Astrocyte (in vitro differentiated cells and primary cell): ENCODE measurements at regions not wholly inside any gene's neighbourhood (a gene's known extent, or its start where the extent isn't known, plus 50 kb on each side); places are given as distances from the start of the nearest gene placed in this dataset.
A peak's percentile ranks its signal among the peaks of the same experiment; 100 is the strongest.

ENCODE experiments used
- DNase-seq: peaks from one replicate; pipeline ENCODE4 v3.0.0-alpha.2; 2010; ENCODE audit warnings: low read depth
- FAIRE-seq: peaks from 2 replicates; lab custom pipeline; 2011; peaks lifted over from hg19 to GRCh38; lab: Jason Lieb, UNC
- H2AFZ ChIP-seq: 2 replicates; pipeline ENCODE4 v1.6.0; 2012; ENCODE audit warnings: low read depth, low read length, inconsistent platforms
- H3K27ac ChIP-seq: 2 replicates; pipeline ENCODE4 v1.5.1; 2011; ENCODE audit warnings: low read depth, low read length, inconsistent platforms
- H3K27me3 ChIP-seq: 2 replicates; pipeline ENCODE4 v1.6.0; 2011; ENCODE audit warnings: low read length, inconsistent platforms; ENCODE audit not compliant: insufficient read depth
- H3K36me3 ChIP-seq: 2 replicates; pipeline ENCODE4 v1.5.1; 2011; ENCODE audit warnings: low read length, inconsistent platforms; ENCODE audit not compliant: insufficient read depth
- H3K4me1 ChIP-seq: 2 replicates; pipeline ENCODE4 v1.5.1; 2011; ENCODE audit warnings: low read length, inconsistent platforms; ENCODE audit not compliant: insufficient read depth
- H3K4me2 ChIP-seq: 2 replicates; pipeline ENCODE4 v1.6.0; 2012; ENCODE audit warnings: low read length, inconsistent platforms
- H3K4me3 ChIP-seq: 2 replicates; pipeline ENCODE4 v1.5.1; 2011; ENCODE audit warnings: low read depth, mild to moderate bottlenecking, low read length, inconsistent platforms; ENCODE audit not compliant: insufficient read depth
- H3K79me2 ChIP-seq: 2 replicates; pipeline ENCODE4 v1.6.0; 2012; ENCODE audit warnings: mild to moderate bottlenecking, low read length, inconsistent platforms; ENCODE audit not compliant: insufficient read depth
- H3K9ac ChIP-seq: 2 replicates; pipeline ENCODE4 v1.6.0; 2012; ENCODE audit warnings: mild to moderate bottlenecking, low read length, inconsistent platforms
- H3K9me3 ChIP-seq: 2 replicates; pipeline ENCODE4 v1.5.1; 2012; ENCODE audit warnings: low read depth, mild to moderate bottlenecking, low read length, inconsistent platforms; ENCODE audit not compliant: insufficient read depth
- H4K20me1 ChIP-seq: 2 replicates; pipeline ENCODE4 v1.6.0; 2012; ENCODE audit warnings: low read length, inconsistent platforms; ENCODE audit not compliant: insufficient read depth
- H3K27ac Mint-ChIP-seq: one replicate; pipeline ENCODE4 v1.8.0; 2021; ENCODE audit warnings: mild to moderate bottlenecking, mixed read lengths; ENCODE audit not compliant: unreplicated experiment
- H3K27me3 Mint-ChIP-seq: one replicate; pipeline ENCODE4 v1.8.0; 2021; ENCODE audit warnings: low read depth, mixed read lengths; ENCODE audit not compliant: unreplicated experiment
- H3K36me3 Mint-ChIP-seq: one replicate; pipeline ENCODE4 v1.8.0; 2021; ENCODE audit warnings: low read depth, mixed read lengths; ENCODE audit not compliant: unreplicated experiment
- H3K4me1 Mint-ChIP-seq: one replicate; pipeline ENCODE4 v1.8.0; 2021; ENCODE audit warnings: low read depth, mixed read lengths; ENCODE audit not compliant: unreplicated experiment
- H3K4me3 Mint-ChIP-seq: one replicate; pipeline ENCODE4 v1.8.0; 2021; ENCODE audit warnings: mild to moderate bottlenecking, moderate library complexity, mixed read lengths; ENCODE audit not compliant: unreplicated experiment
- H3K9me3 Mint-ChIP-seq: one replicate; pipeline ENCODE4 v1.8.0; 2021; ENCODE audit warnings: mild to moderate bottlenecking, mixed read lengths; ENCODE audit not compliant: unreplicated experiment
- CTCF ChIP-seq: IDR thresholded peaks from 2 replicates; pipeline ENCODE4 v1.5.1; 2011; ENCODE audit warnings: low read depth, mild to moderate bottlenecking, inconsistent platforms, low read length, moderate library complexity; ENCODE audit not compliant: insufficient read depth
- EZH2 ChIP-seq: IDR thresholded peaks from 2 replicates; pipeline ENCODE4 v1.6.1; 2012; ENCODE audit warnings: mild to moderate bottlenecking, low read length, inconsistent platforms; ENCODE audit not compliant: insufficient read depth

- H3K9me3 ChIP-seq, result no peaks in the 10 kb centered on the region
- peaks cover 16% of the 10 kb centered on the region for H3K4me1 Mint-ChIP-seq
- H3K4me3 Mint-ChIP-seq, result no peak overlapping the region
- no peak overlapping the region for H3K27ac ChIP-seq
- peaks cover 24% of the 10 kb centered on the region for H3K36me3 Mint-ChIP-seq
- no peak overlapping the region for H3K4me3 ChIP-seq
- H3K9ac ChIP-seq, result no peak overlapping the region
- no peak for DNase-seq
- H4K20me1 ChIP-seq, result peaks cover 11% of the 10 kb centered on the region
- H3K4me2 ChIP-seq, result no peak overlapping the region
- H3K27me3 Mint-ChIP-seq, result no peaks in the 10 kb centered on the region
- FAIRE-seq, result peak; percentile 54
- no peaks in the 10 kb centered on the region for H3K9me3 Mint-ChIP-seq
- H3K27ac Mint-ChIP-seq, result no peak overlapping the region
- no peak for TF ChIP-seq EZH2
- TF ChIP-seq CTCF, result no peak
- H3K27me3 ChIP-seq, result no peaks in the 10 kb centered on the region
- peaks cover 18% of the 10 kb centered on the region for H3K4me1 ChIP-seq
- H3K79me2 ChIP-seq, result peaks cover 98% of the 10 kb centered on the region
- H2AFZ ChIP-seq, result no peak overlapping the region
- H3K36me3 ChIP-seq, result no peaks in the 10 kb centered on the region
These were observed 211.0 kb upstream of the KLF14 start for GRCh38 chr7:130944997-130945396.

GRCh38 chr7:130945411-130945811 is 211.4 kb upstream of the KLF14 start:
- H3K27me3 Mint-ChIP-seq, result no peaks in the 10 kb centered on the region
- Histone ChIP-seq H4K20me1 (peaks cover 15% of the 10 kb centered on the region), H2AFZ (no peak overlapping the region), H3K27me3 (no peaks in the 10 kb centered on the region), H3K36me3 (no peaks in the 10 kb centered on the region), H3K4me1 (peaks cover 18% of the 10 kb centered on the region), H3K4me3 (no peak overlapping the region), H3K79me2 (peaks cover 98% of the 10 kb centered on the region), H3K4me2 (no peak overlapping the region), H3K9me3 (no peaks in the 10 kb centered on the region), H3K27ac (no peak overlapping the region), H3K9ac (peak overlapping the region; percentile 11)
- peaks cover 24% of the 10 kb centered on the region for H3K36me3 Mint-ChIP-seq
- H3K4me3 Mint-ChIP-seq, result no peak overlapping the region
- no peak for TF ChIP-seq EZH2
- TF ChIP-seq CTCF, result no peak
- no peak for DNase-seq
- H3K9me3 Mint-ChIP-seq, result no peaks in the 10 kb centered on the region
- no peak for FAIRE-seq
- peaks cover 14% of the 10 kb centered on the region for H3K4me1 Mint-ChIP-seq
- H3K27ac Mint-ChIP-seq, result no peak overlapping the region

- H2AFZ ChIP-seq, result no peak overlapping the region
- peaks cover 14% of the 10 kb centered on the region for H3K4me1 Mint-ChIP-seq
- H3K4me3 Mint-ChIP-seq, result no peak overlapping the region
- H3K27me3 Mint-ChIP-seq, result no peaks in the 10 kb centered on the region
- no peaks in the 10 kb centered on the region for H3K9me3 Mint-ChIP-seq
- H3K36me3 ChIP-seq, result no peaks in the 10 kb centered on the region
- FAIRE-seq (no peak), DNase-seq (no peak)
- H3K9ac ChIP-seq, result no peak overlapping the region
- H3K79me2 ChIP-seq, result peaks cover 98% of the 10 kb centered on the region
- no peak overlapping the region for H3K27ac ChIP-seq
- H3K4me2 ChIP-seq, result no peak overlapping the region
- peaks cover 22% of the 10 kb centered on the region for H4K20me1 ChIP-seq
- TF ChIP-seq CTCF (no peak), EZH2 (no peak)
- peaks cover 18% of the 10 kb centered on the region for H3K4me1 ChIP-seq
- H3K9me3 ChIP-seq, result no peaks in the 10 kb centered on the region
- H3K27me3 ChIP-seq, result no peaks in the 10 kb centered on the region
- no peak overlapping the region for H3K27ac Mint-ChIP-seq
- no peak overlapping the region for H3K4me3 ChIP-seq
- H3K36me3 Mint-ChIP-seq, result peaks cover 24% of the 10 kb centered on the region
These were observed 212.1 kb upstream of the KLF14 start for GRCh38 chr7:130946114-130946513.
